Type B pancreatic cell (in vitro differentiated cells): ENCODE measurements at regions not wholly inside any gene's neighbourhood (a gene's known extent, or its start where the extent isn't known, plus 50 kb on each side); places are given as distances from the start of the nearest gene placed in this dataset.
"Not testable (repeated sequence)": the region's sequence is repeated elsewhere in the genome, so short reads cannot be mapped to it uniquely, and the experiment has no call there.

Source experiments
- DNase-seq: peaks from one replicate; pipeline ENCODE4 v3.0.0; 2021; ENCODE audit warnings: mixed read lengths; ENCODE audit not compliant: unreplicated experiment; ENCODE audit errors: extremely low spot score
- H3K27ac Mint-ChIP-seq: 2 replicates; pipeline ENCODE4 v1.8.0; 2021; ENCODE audit warnings: mild to moderate bottlenecking, mixed read lengths
- H3K27me3 Mint-ChIP-seq: 2 replicates; pipeline ENCODE4 v1.8.0; 2021; ENCODE audit warnings: mixed read lengths
- H3K36me3 Mint-ChIP-seq: 2 replicates; pipeline ENCODE4 v1.8.0; 2021; ENCODE audit warnings: mixed read lengths
- H3K4me1 Mint-ChIP-seq: one replicate; pipeline ENCODE4 v1.8.0; 2021; ENCODE audit warnings: mixed read lengths; ENCODE audit not compliant: unreplicated experiment
- H3K4me3 Mint-ChIP-seq: 2 replicates; pipeline ENCODE4 v1.8.0; 2021; ENCODE audit warnings: mild to moderate bottlenecking, mixed read lengths
- H3K9me3 Mint-ChIP-seq: 2 replicates; pipeline ENCODE4 v1.8.0; 2021; ENCODE audit warnings: mixed read lengths

GRCh38 chr2:94576486-94576885 is 294.7 kb upstream of the TEKT4 start:
- not testable (repeated sequence) for H3K36me3 Mint-ChIP-seq, H3K4me1 Mint-ChIP-seq
- peaks cover 11% of the 10 kb centered on the region for H3K9me3 Mint-ChIP-seq

GRCh38 chr2:94577160-94577559 is 294.1 kb upstream of the TEKT4 start:
- H3K27ac Mint-ChIP-seq, H3K36me3 Mint-ChIP-seq, H3K27me3 Mint-ChIP-seq, H3K4me1 Mint-ChIP-seq, H3K4me3 Mint-ChIP-seq, DNase-seq: not testable (repeated sequence)
- peaks cover 11% of the 10 kb centered on the region for H3K9me3 Mint-ChIP-seq

More at GRCh38 chr2:94576486-94576885, 294.7 kb upstream of the TEKT4 start:
- H3K27ac Mint-ChIP-seq, H3K27me3 Mint-ChIP-seq, DNase-seq, H3K4me3 Mint-ChIP-seq: not testable (repeated sequence)

DNA sequence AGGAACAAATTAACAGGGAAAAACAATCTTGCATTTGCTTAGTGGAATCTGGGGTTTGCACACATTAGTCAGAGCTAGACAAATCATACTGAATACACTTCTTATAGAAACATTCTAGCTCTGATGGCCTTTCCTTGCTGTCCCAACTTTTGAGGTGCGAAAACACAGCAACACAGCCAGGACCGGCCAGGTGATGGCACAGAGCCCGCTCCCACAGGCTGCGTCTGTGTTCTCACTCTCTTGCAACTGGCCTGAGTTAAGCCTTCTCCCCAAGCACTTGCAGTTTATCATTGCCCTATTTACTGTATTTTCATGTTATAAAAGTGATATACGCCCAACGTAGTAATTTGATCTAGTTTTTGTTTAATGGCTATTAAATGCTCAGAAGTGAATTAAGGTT is 292.0 kb upstream of the TEKT4 start:
- H3K4me1 Mint-ChIP-seq, DNase-seq, H3K27ac Mint-ChIP-seq, H3K36me3 Mint-ChIP-seq, H3K27me3 Mint-ChIP-seq, H3K9me3 Mint-ChIP-seq, H3K4me3 Mint-ChIP-seq: not testable (repeated sequence)

DNA sequence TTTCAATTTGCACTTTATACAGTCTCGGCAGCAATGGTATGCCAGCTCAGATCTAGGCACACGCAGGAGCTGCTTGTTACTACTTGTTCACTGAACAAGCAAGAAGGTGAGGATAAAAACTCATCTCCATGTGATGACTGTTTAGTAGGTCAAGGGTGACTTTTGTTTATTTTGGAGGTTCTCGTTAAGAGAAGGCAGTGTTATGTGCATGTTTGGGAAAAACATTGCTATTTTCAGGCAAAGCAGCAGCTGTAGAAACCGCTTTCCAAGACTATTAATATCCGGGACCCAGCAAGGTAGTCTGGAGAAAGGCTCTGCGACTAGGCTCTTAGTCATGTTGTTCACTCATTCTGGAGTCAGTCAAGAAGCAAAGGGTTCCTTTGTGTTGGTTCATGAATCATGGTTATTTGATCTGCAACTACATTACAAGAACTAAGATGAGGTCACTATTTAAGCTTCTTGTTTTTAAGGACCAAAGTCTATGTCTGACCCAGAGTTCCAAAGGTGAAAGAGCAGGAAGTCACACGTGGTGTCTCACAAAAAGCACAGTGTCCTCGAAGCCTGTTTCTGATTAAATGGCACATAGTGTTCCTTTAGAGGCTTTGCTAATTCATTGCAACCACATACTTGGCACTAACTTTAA is 288.0 kb upstream of the TEKT4 start:
- H3K27ac Mint-ChIP-seq, H3K36me3 Mint-ChIP-seq, DNase-seq, H3K4me3 Mint-ChIP-seq, H3K4me1 Mint-ChIP-seq, H3K27me3 Mint-ChIP-seq, H3K9me3 Mint-ChIP-seq: not testable (repeated sequence)

DNA sequence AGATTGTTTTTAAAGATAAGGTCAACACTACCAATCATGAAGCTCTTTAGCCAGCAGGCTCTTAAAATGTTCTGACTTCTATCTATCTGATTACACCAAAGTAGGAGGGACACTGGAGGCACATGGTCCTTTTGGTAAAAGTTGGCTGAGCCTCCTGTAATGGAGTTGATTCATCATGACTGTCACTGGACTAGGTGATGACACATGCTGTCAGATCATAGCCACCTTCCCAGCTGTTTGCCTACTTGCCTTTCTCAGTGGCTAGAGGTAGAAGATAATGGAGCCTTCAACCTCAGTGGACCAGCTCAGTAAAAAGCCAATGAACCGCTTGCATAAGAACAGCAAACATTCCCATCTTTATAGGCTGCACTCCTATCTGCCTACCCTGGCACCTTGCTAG is 286.7 kb upstream of the TEKT4 start:
- not testable (repeated sequence) for H3K9me3 Mint-ChIP-seq, H3K36me3 Mint-ChIP-seq, H3K4me3 Mint-ChIP-seq, H3K27ac Mint-ChIP-seq, H3K4me1 Mint-ChIP-seq, H3K27me3 Mint-ChIP-seq, DNase-seq

DNA sequence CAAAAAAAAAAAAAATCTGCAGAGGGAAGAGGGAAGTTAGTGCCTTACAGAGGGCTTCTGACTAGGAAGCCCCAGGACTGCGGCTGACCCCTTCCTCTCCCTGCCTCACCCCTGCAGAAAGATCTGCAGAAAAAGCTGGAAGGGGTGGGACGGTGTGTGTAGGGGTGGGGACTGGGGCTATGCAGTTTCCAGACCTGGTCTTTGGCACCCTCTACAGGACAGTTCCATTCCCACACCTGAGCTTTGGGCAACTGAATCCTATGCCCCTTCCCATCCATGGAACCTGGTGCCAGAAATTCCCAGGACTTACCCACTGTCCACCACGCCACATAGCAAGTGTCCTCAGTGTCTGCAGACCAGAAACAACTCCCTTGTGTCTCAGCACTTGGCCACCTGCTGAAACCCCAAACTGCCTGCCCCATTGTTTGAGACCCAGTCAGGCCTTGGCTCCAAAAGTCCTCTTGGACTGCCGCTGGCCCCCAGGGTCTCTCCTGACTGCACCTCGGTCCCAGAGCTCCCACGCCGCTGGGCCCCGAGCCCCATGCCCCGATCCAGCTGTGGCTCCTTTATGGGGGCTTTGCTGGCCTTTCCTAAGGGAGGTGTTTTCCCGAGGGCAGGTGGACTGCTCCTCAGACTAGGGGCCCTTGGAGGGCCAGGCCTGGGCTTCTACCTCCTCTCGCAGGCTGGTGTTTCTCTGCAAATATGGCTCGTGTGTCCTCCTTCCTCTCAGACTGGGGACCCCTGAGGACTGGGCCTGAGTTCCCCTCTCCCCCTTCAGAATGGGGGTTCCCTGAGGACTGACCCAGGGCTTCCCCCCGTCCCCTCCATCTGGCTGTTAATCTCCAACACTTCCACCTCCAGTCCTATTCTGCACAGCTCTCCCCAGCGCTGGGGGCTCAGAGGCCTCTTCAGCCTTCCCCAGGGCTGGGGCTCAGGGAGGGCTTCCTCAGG is 284.9 kb upstream of the TEKT4 start:
- not testable (repeated sequence) for H3K27me3 Mint-ChIP-seq, DNase-seq, H3K4me3 Mint-ChIP-seq, H3K36me3 Mint-ChIP-seq, H3K9me3 Mint-ChIP-seq, H3K4me1 Mint-ChIP-seq, H3K27ac Mint-ChIP-seq

GRCh38 chr2:94587042-94587441 is 284.2 kb upstream of the TEKT4 start:
- not testable (repeated sequence) for H3K4me3 Mint-ChIP-seq, H3K27ac Mint-ChIP-seq, DNase-seq, H3K4me1 Mint-ChIP-seq, H3K27me3 Mint-ChIP-seq, H3K36me3 Mint-ChIP-seq, H3K9me3 Mint-ChIP-seq

DNA sequence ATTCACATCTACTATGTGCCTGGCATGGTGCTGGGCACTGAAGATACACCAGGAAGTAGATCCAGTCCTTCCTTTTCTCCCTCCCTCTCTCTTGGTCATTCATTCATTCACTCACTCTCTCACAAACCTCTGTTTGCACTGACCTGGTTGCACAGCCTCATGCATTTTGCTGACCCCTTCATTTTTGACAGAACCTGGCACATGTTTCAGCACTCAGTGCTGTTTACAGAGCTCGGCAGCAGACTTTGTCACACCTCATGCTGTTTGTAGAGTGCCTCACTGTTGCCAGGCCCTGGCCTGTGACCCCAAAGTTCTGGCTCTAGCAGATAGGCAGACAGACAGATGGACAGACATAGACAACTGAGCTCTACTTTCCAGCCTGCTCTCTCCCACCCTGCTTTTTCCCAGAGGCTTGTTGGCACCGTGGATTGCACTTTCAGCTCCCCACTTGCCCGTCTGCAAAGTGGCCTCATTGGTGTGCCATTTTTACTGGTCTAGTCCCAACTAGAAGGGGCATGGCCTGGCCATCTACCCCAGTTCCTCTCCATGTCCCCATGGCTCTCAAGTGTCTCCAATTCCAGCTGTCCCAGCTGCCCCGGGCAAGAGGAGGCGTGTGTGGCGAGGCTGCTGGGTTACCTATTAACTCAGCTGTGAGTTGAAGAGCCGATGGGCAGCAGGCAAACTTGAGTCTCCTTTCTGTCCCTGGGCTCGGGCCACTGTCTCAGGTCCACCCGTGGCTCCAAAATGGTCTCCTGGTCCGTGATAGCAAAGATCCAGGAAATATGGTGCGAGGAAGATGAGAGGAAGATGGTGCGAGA is 277.0 kb upstream of the TEKT4 start:
- not testable (repeated sequence) for H3K4me1 Mint-ChIP-seq, H3K36me3 Mint-ChIP-seq, H3K9me3 Mint-ChIP-seq, H3K4me3 Mint-ChIP-seq, DNase-seq, H3K27me3 Mint-ChIP-seq, H3K27ac Mint-ChIP-seq

DNA sequence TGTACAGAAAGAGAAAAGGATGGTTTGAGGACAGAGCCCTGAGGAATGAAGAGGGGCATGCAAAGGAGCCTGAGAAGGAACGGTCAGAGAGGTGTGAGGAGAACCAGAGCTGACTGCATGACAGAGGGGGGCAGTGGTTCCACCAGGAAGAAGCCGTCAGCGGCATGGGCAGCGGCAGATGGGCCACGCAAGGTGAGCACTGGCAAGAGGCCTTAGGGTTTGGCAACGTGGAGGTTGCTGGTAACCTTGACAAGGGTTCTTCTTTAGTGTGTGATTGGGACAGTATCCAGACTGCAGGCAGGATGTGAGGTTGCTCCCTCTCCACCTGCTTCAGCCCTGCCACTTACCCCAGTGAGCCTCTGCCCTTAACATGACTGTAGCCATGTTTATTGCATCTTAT is 275.3 kb upstream of the TEKT4 start:
- H3K27me3 Mint-ChIP-seq, H3K9me3 Mint-ChIP-seq, H3K27ac Mint-ChIP-seq, H3K36me3 Mint-ChIP-seq, DNase-seq, H3K4me1 Mint-ChIP-seq, H3K4me3 Mint-ChIP-seq: not testable (repeated sequence)

DNA sequence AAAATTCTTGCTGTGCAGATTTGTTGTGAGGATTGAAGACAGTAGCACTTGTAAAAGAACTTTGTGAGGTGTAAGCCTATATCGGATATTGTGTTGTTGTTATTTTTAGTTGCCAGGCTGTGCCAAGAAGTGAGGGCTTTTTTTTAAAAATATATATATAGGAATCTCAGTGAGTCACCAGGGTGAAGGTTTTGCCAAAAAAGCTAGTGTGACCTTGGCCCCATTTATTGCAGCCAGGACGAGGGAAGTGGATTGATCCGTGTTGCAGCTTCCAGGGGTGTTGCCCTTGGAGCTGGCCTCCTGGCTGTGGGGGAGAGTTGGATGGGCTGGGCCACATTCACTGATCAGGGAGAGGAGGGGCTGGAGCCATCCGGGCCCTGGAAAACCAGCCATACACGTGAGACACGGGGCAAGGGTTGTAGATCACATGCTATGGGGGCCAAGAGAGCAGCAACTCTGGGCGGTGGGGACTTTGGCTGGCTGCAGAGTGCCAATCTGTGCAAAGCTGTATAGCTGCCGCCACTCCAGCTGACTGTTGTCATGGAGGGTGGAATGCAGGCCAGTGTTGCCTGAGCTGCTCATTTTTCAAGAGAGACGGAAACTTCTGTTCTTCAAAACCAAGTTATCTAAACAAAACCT is 273.0 kb upstream of the TEKT4 start:
- H3K27me3 Mint-ChIP-seq, DNase-seq, H3K4me3 Mint-ChIP-seq, H3K4me1 Mint-ChIP-seq, H3K9me3 Mint-ChIP-seq, H3K36me3 Mint-ChIP-seq, H3K27ac Mint-ChIP-seq: not testable (repeated sequence)

DNA sequence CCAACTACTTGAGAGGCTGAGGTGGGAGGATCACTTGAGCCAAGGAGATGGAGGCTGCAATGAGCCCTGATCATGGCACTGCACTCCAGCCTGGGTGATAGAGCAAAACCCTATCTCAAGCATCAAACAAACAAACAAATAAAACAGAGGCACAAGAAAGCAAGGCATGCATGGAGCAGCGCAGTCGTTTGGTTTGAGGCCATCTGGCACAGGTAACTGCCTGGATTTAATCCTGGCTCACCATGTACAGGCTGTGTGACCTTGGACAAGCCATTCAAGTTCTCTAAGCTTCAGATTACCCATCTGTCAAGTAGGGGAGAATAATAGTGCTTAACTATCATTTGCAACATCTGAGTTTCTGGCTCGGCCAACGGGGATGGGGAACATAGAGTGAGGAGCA is 270.3 kb upstream of the TEKT4 start:
- H3K4me3 Mint-ChIP-seq, H3K27me3 Mint-ChIP-seq, DNase-seq, H3K36me3 Mint-ChIP-seq, H3K4me1 Mint-ChIP-seq, H3K27ac Mint-ChIP-seq: not testable (repeated sequence)
- peaks cover 13% of the 10 kb centered on the region for H3K9me3 Mint-ChIP-seq
